GM12865 (cell line): ENCODE measurements at regions not wholly inside any gene's neighbourhood (a gene's known extent, or its start where the extent isn't known, plus 50 kb on each side); places are given as distances from the start of the nearest gene placed in this dataset.

ENCODE experiments used
- DNase-seq: peaks from one replicate; pipeline ENCODE4 v3.0.0; 2010; ENCODE audit warnings: low read depth
- H3K4me3 ChIP-seq: 2 replicates; pipeline ENCODE4 v1.5.1; 2011; ENCODE audit warnings: mild to moderate bottlenecking, low read depth, low read length, control low read depth
- CTCF ChIP-seq: IDR thresholded peaks from 2 replicates; pipeline ENCODE4 v1.5.1; 2011; ENCODE audit warnings: low read length, control low read depth, low read depth, inconsistent platforms; ENCODE audit not compliant: insufficient read depth; ENCODE audit errors: missing control alignments

GRCh38 chr2:59674100-59674499 lies 879.4 kb downstream of the BCL11A start:
- no peak for TF ChIP-seq CTCF
- H3K4me3 ChIP-seq = no peak overlapping the region
- no peak for DNase-seq

GRCh38 chr2:59665021-59665420 lies 888.4 kb downstream of the BCL11A start:
- H3K4me3 ChIP-seq = no peak overlapping the region
- no peak for DNase-seq
- TF ChIP-seq CTCF = no peak

GRCh38 chr2:59662127-59662861 lies 891.2 kb downstream of the BCL11A start:
- H3K4me3 ChIP-seq = no peak overlapping the region
- TF ChIP-seq CTCF = no peak
- no peak for DNase-seq

GRCh38 chr2:59660262-59660661 lies 893.2 kb downstream of the BCL11A start:
- no peak for DNase-seq
- no peak for TF ChIP-seq CTCF

GRCh38 chr2:59658906-59659635 lies 894.4 kb downstream of the BCL11A start:
- no peak overlapping the region for H3K4me3 ChIP-seq
- DNase-seq = peak; percentile 2
- TF ChIP-seq CTCF = no peak

More at GRCh38 chr2:59660262-59660661, 893.2 kb downstream of the BCL11A start:
- no peak overlapping the region for H3K4me3 ChIP-seq

- no peak for DNase-seq
- TF ChIP-seq CTCF = no peak
- H3K4me3 ChIP-seq = no peak overlapping the region
These were observed 897.6 kb downstream of the BCL11A start for GRCh38 chr2:59655809-59656208.
